VCaP (cell line): ENCODE measurements at regions not wholly inside any gene's neighbourhood (a gene's known extent, or its start where the extent isn't known, plus 50 kb on each side); places are given as distances from the start of the nearest gene placed in this dataset.

Experiments
- H3K27ac ChIP-seq: fragments of 450-650 bp; 2 replicates; pipeline ENCODE4 v1.5.1; 2017
- CTCF ChIP-seq: fragments of 450-650 bp; conservative IDR thresholded peaks from 2 replicates; pipeline ENCODE4 v1.5.1; 2017; ENCODE audit warnings: mild to moderate bottlenecking, moderate library complexity

GRCh38 chr18:61713502-61713901 lies 179.3 kb downstream of the RNF152 start:
- TF ChIP-seq CTCF, result no peak
- H3K27ac ChIP-seq, result no peak overlapping the region

GRCh38 chr18:61710082-61710620 lies 182.7 kb downstream of the RNF152 start:
- no peak for TF ChIP-seq CTCF
- no peak overlapping the region for H3K27ac ChIP-seq

GRCh38 chr18:61706276-61706915 lies 186.4 kb downstream of the RNF152 start:
- no peak for TF ChIP-seq CTCF
- no peak overlapping the region for H3K27ac ChIP-seq

GRCh38 chr18:61703508-61703907 lies 189.3 kb downstream of the RNF152 start:
- no peak for TF ChIP-seq CTCF
- H3K27ac ChIP-seq, result no peak overlapping the region

- no peak for TF ChIP-seq CTCF
- no peak overlapping the region for H3K27ac ChIP-seq
Measured at GRCh38 chr18:61702007-61702406, 190.8 kb downstream of the RNF152 start.

- TF ChIP-seq CTCF, result no peak
- H3K27ac ChIP-seq, result no peak overlapping the region
Measured at GRCh38 chr18:61699397-61700110, 193.3 kb downstream of the RNF152 start.

GRCh38 chr18:61697306-61697909 lies 195.4 kb downstream of the RNF152 start:
- TF ChIP-seq CTCF, result no peak
- no peak overlapping the region for H3K27ac ChIP-seq
